Loucy (cell line): ENCODE measurements at regions not wholly inside any gene's neighbourhood (a gene's known extent, or its start where the extent isn't known, plus 50 kb on each side); places are given as distances from the start of the nearest gene placed in this dataset.

Experiments
- CTCF ChIP-seq: fragments of 200-600 bp; sonication (generic); conservative IDR thresholded peaks from 2 replicates; pipeline ENCODE4 v1.5.1; 2014; ENCODE audit warnings: mild to moderate bottlenecking, antibody characterized with exemption, low read length
- EZH2phosphoT487 ChIP-seq: fragments of 200-600 bp; IDR thresholded peaks from 2 replicates; pipeline ENCODE4 v1.6.1; 2018; ENCODE audit warnings: antibody characterized with exemption, mild to moderate bottlenecking, moderate library complexity, borderline replicate concordance

GRCh38 chr4:56226579-56226978, 160.7 kb downstream of the AASDH start:
- TF ChIP-seq CTCF: no peak
- no peak for TF ChIP-seq EZH2phosphoT487
